ENCODE measurements at regions not wholly inside any gene's neighbourhood (a gene's known extent, or its start where the extent isn't known, plus 50 kb on each side); places are given as distances from the start of the nearest gene placed in this dataset.
"Not testable (repeated sequence)": the region's sequence is repeated elsewhere in the genome, so short reads cannot be mapped to it uniquely, and the experiment has no call there.

GRCh38 chr16:60203525-60204124 lies 1469.5 kb upstream of the GOT2 start:
- Mint-ChIP-seq H3K27me3 (ENCODE audit: low read depth) (no peaks in the 10 kb centered on the region), H3K4me1 (ENCODE audit: low read depth) (no peaks in the 10 kb centered on the region), H3K27ac (no peak overlapping the region), H3K4me3 (no peak overlapping the region), H3K36me3 (ENCODE audit: low read depth) (no peaks in the 10 kb centered on the region), H3K9me3 (peaks cover 4% of the 10 kb centered on the region)
- CTCF ChIA-PET = interaction anchor here (0.6 kb wide), 1 partner anchor 1389 kb away, joined by 3 read pairs; no protein-coding TSS in a partner anchor
- intact Hi-C loops (cut with micrococcal nuclease) = no loop called here
- DNase-seq = no peak

- H3K4me3 Mint-ChIP-seq; DNase-seq; H3K4me1 Mint-ChIP-seq (ENCODE audit: low read depth); intact Hi-C loops (cut with micrococcal nuclease); H3K9me3 Mint-ChIP-seq; H3K27me3 Mint-ChIP-seq (ENCODE audit: low read depth); CTCF ChIA-PET; H3K27ac Mint-ChIP-seq; H3K36me3 Mint-ChIP-seq (ENCODE audit: low read depth): not testable (repeated sequence)
Observed at GRCh38 chr16:60200729-60201128, 1466.6 kb upstream of the GOT2 start.

- Mint-ChIP-seq H3K27ac (no peak overlapping the region), H3K4me1 (ENCODE audit: low read depth) (no peaks in the 10 kb centered on the region), H3K4me3 (no peak overlapping the region), H3K36me3 (ENCODE audit: low read depth) (no peaks in the 10 kb centered on the region), H3K27me3 (ENCODE audit: low read depth) (no peaks in the 10 kb centered on the region), H3K9me3 (peaks cover 4% of the 10 kb centered on the region)
- no peak for DNase-seq
- CTCF ChIA-PET = no interaction called here
- intact Hi-C loops (cut with micrococcal nuclease) = no loop called here
Observed at GRCh38 chr16:60200161-60200560, 1466.0 kb upstream of the GOT2 start.

GRCh38 chr16:60199150-60199549 lies 1465.0 kb upstream of the GOT2 start:
- intact Hi-C loops (cut with micrococcal nuclease) = no loop called here
- H3K36me3 Mint-ChIP-seq (ENCODE audit: low read depth) = no peaks in the 10 kb centered on the region
- H3K9me3 Mint-ChIP-seq = peaks cover 4% of the 10 kb centered on the region
- H3K4me1 Mint-ChIP-seq (ENCODE audit: low read depth) = no peaks in the 10 kb centered on the region
- no peak overlapping the region for H3K4me3 Mint-ChIP-seq
- no peak for DNase-seq
- CTCF ChIA-PET = no interaction called here
- no peaks in the 10 kb centered on the region for H3K27me3 Mint-ChIP-seq (ENCODE audit: low read depth)
- no peak overlapping the region for H3K27ac Mint-ChIP-seq

- intact Hi-C loops (cut with micrococcal nuclease) = no loop called here
- CTCF ChIA-PET = no interaction called here
Observed at GRCh38 chr16:60181536-60181935, 1447.4 kb upstream of the GOT2 start.

GRCh38 chr16:60180609-60181008 lies 1446.5 kb upstream of the GOT2 start:
- no peaks in the 10 kb centered on the region for H3K4me1 Mint-ChIP-seq (ENCODE audit: low read depth)
- CTCF ChIA-PET = no interaction called here
- H3K36me3 Mint-ChIP-seq (ENCODE audit: low read depth) = no peaks in the 10 kb centered on the region
- no peak overlapping the region for H3K4me3 Mint-ChIP-seq
- peaks cover 1% of the 10 kb centered on the region for H3K9me3 Mint-ChIP-seq
- DNase-seq = no peak
- intact Hi-C loops (cut with micrococcal nuclease) = no loop called here
- no peak overlapping the region for H3K27ac Mint-ChIP-seq
- H3K27me3 Mint-ChIP-seq (ENCODE audit: low read depth) = no peaks in the 10 kb centered on the region

More at GRCh38 chr16:60181536-60181935, 1447.4 kb upstream of the GOT2 start:
- Mint-ChIP-seq H3K27ac (no peak overlapping the region), H3K9me3 (peaks cover 1% of the 10 kb centered on the region), H3K27me3 (ENCODE audit: low read depth) (no peaks in the 10 kb centered on the region), H3K36me3 (ENCODE audit: low read depth) (no peaks in the 10 kb centered on the region), H3K4me3 (no peak overlapping the region), H3K4me1 (ENCODE audit: low read depth) (no peaks in the 10 kb centered on the region)
- no peak for DNase-seq

GRCh38 chr16:60170196-60170595 lies 1436.1 kb upstream of the GOT2 start:
- DNase-seq = no peak
- Mint-ChIP-seq H3K27me3 (ENCODE audit: low read depth) (no peaks in the 10 kb centered on the region), H3K27ac (no peak overlapping the region), H3K4me3 (no peak overlapping the region), H3K9me3 (no peaks in the 10 kb centered on the region), H3K36me3 (ENCODE audit: low read depth) (no peaks in the 10 kb centered on the region), H3K4me1 (ENCODE audit: low read depth) (no peaks in the 10 kb centered on the region)
- intact Hi-C loops (cut with micrococcal nuclease) = no loop called here
- CTCF ChIA-PET = no interaction called here

- Mint-ChIP-seq H3K4me3 (no peak overlapping the region), H3K27ac (no peak overlapping the region), H3K9me3 (no peaks in the 10 kb centered on the region), H3K27me3 (ENCODE audit: low read depth) (no peaks in the 10 kb centered on the region), H3K4me1 (ENCODE audit: low read depth) (no peaks in the 10 kb centered on the region), H3K36me3 (ENCODE audit: low read depth) (no peaks in the 10 kb centered on the region)
- DNase-seq = no peak
- intact Hi-C loops (cut with micrococcal nuclease) = no loop called here
- CTCF ChIA-PET = no interaction called here
Observed at GRCh38 chr16:60166111-60166510, 1432.0 kb upstream of the GOT2 start.

- Mint-ChIP-seq H3K36me3 (ENCODE audit: low read depth) (peaks cover 2% of the 10 kb centered on the region), H3K27ac (no peak overlapping the region), H3K9me3 (peaks cover 8% of the 10 kb centered on the region), H3K4me1 (ENCODE audit: low read depth) (no peaks in the 10 kb centered on the region), H3K27me3 (ENCODE audit: low read depth) (no peaks in the 10 kb centered on the region), H3K4me3 (no peak overlapping the region)
- CTCF ChIA-PET = no interaction called here
- no peak for DNase-seq
- intact Hi-C loops (cut with micrococcal nuclease) = no loop called here
Observed at GRCh38 chr16:60151987-60152386, 1417.9 kb upstream of the GOT2 start.

- H3K4me1 Mint-ChIP-seq (ENCODE audit: low read depth) = no peaks in the 10 kb centered on the region
- intact Hi-C loops (cut with micrococcal nuclease) = no loop called here
- peaks cover 2% of the 10 kb centered on the region for H3K36me3 Mint-ChIP-seq (ENCODE audit: low read depth)
- H3K9me3 Mint-ChIP-seq = peaks cover 8% of the 10 kb centered on the region
- CTCF ChIA-PET = no interaction called here
- no peak for DNase-seq
- no peaks in the 10 kb centered on the region for H3K27me3 Mint-ChIP-seq (ENCODE audit: low read depth)
- no peak overlapping the region for H3K4me3 Mint-ChIP-seq
- H3K27ac Mint-ChIP-seq = no peak overlapping the region
Observed at GRCh38 chr16:60150907-60151306, 1416.8 kb upstream of the GOT2 start.

- Mint-ChIP-seq H3K9me3 (peaks cover 7% of the 10 kb centered on the region), H3K4me1 (ENCODE audit: low read depth) (no peaks in the 10 kb centered on the region), H3K27ac (no peak overlapping the region), H3K27me3 (ENCODE audit: low read depth) (no peaks in the 10 kb centered on the region), H3K4me3 (no peak overlapping the region), H3K36me3 (ENCODE audit: low read depth) (no peaks in the 10 kb centered on the region)
- CTCF ChIA-PET = no interaction called here
- intact Hi-C loops (cut with micrococcal nuclease) = no loop called here
- DNase-seq = no peak
Observed at GRCh38 chr16:60143348-60143705, 1409.2 kb upstream of the GOT2 start.

GRCh38 chr16:60142619-60143347 lies 1408.7 kb upstream of the GOT2 start:
- intact Hi-C loops (cut with micrococcal nuclease) = no loop called here
- H3K27me3 Mint-ChIP-seq (ENCODE audit: low read depth) = no peaks in the 10 kb centered on the region
- no peak overlapping the region for H3K27ac Mint-ChIP-seq
- CTCF ChIA-PET = no interaction called here
- peaks cover 6% of the 10 kb centered on the region for H3K9me3 Mint-ChIP-seq
- H3K4me1 Mint-ChIP-seq (ENCODE audit: low read depth) = no peaks in the 10 kb centered on the region
- DNase-seq = no peak
- no peak overlapping the region for H3K4me3 Mint-ChIP-seq
- no peaks in the 10 kb centered on the region for H3K36me3 Mint-ChIP-seq (ENCODE audit: low read depth)

GRCh38 chr16:60137891-60138290 lies 1403.8 kb upstream of the GOT2 start:
- CTCF ChIA-PET = no interaction called here
- no peak overlapping the region for H3K27ac Mint-ChIP-seq
- peaks cover 12% of the 10 kb centered on the region for H3K9me3 Mint-ChIP-seq
- no peak for DNase-seq
- intact Hi-C loops (cut with micrococcal nuclease) = no loop called here
- H3K27me3 Mint-ChIP-seq (ENCODE audit: low read depth) = no peaks in the 10 kb centered on the region
- H3K36me3 Mint-ChIP-seq (ENCODE audit: low read depth) = no peaks in the 10 kb centered on the region
- H3K4me1 Mint-ChIP-seq (ENCODE audit: low read depth) = no peaks in the 10 kb centered on the region
- H3K4me3 Mint-ChIP-seq = no peak overlapping the region
